ENCODE measurements at regions not wholly inside any gene's neighbourhood (a gene's known extent, or its start where the extent isn't known, plus 50 kb on each side); places are given as distances from the start of the nearest gene placed in this dataset.

GRCh38 chr13:53150568-53150967 is 122.0 kb downstream of the OLFM4 start:
- TF ChIP-seq POLR2AphosphoS5 (IDR thresholded peaks at IDR 0.05) (peak in 2 of 3 donors; percentile 17 to 34), POLR2A (IDR thresholded peaks at IDR 0.05) (no peak), EP300 (IDR thresholded peaks at IDR 0.05) (no peak), CTCF (IDR thresholded peaks at IDR 0.05) (no peak)
